Mesenchymal stem cell (in vitro differentiated cells and primary cell): ENCODE measurements at regions not wholly inside any gene's neighbourhood (a gene's known extent, or its start where the extent isn't known, plus 50 kb on each side); places are given as distances from the start of the nearest gene placed in this dataset.

ENCODE experiments used
- DNase-seq: peaks from one replicate; pipeline ENCODE4 v3.0.0-alpha.2; 2013
- H2AFZ ChIP-seq: one replicate; pipeline ENCODE4 v1.6.1; 2013; ENCODE audit warnings: low read depth, mild to moderate bottlenecking, control low read depth, inconsistent platforms, low read length, moderate library complexity
- H2AK5ac ChIP-seq: 2 replicates; pipeline ENCODE4 v1.6.1; 2013; ENCODE audit warnings: low read length, moderate library complexity, mild to moderate bottlenecking, inconsistent platforms; ENCODE audit not compliant: severe bottlenecking
- H2BK120ac ChIP-seq: one replicate; pipeline ENCODE4 v1.6.1; 2013; ENCODE audit warnings: low read depth, mild to moderate bottlenecking, inconsistent platforms, low read length, moderate library complexity
- H2BK12ac ChIP-seq, 2 experiments: one replicate each; pipeline ENCODE4 v1.6.1; 2013; ENCODE audit warnings: inconsistent platforms in 2 of 2, low read length in 2 of 2, mild to moderate bottlenecking in 2 of 2, moderate library complexity in 2 of 2, control low read depth in 1 of 2
- H2BK15ac ChIP-seq: one replicate; pipeline ENCODE4 v1.6.1; 2013; ENCODE audit warnings: mild to moderate bottlenecking, low read depth, inconsistent platforms; ENCODE audit not compliant: poor library complexity, severe bottlenecking
- H2BK5ac ChIP-seq: 2 replicates; pipeline ENCODE4 v1.6.1; 2013; ENCODE audit warnings: low read depth, mild to moderate bottlenecking, low read length, control low read depth, inconsistent platforms; ENCODE audit not compliant: poor library complexity, severe bottlenecking
- H3K14ac ChIP-seq, 2 experiments: one replicate each; pipeline ENCODE4 v1.6.1; 2013; ENCODE audit warnings: inconsistent platforms in 2 of 2, low read length in 2 of 2, control low read depth in 1 of 2, mild to moderate bottlenecking in 1 of 2, moderate library complexity in 1 of 2
- H3K18ac ChIP-seq, 2 experiments: one replicate each; pipeline ENCODE4 v1.6.1; 2013; ENCODE audit warnings: inconsistent platforms in 2 of 2, low read length in 2 of 2, control low read depth in 1 of 2, low read depth in 1 of 2, mild to moderate bottlenecking in 1 of 2
- H3K23ac ChIP-seq, 2 experiments: one replicate each; pipeline ENCODE4 v1.6.1; 2013; ENCODE audit warnings: inconsistent platforms in 2 of 2, low read length in 2 of 2, mild to moderate bottlenecking in 2 of 2, moderate library complexity in 2 of 2, control low read depth in 1 of 2
- H3K27ac ChIP-seq: 2 replicates; pipeline ENCODE4 v1.5.1; 2013; ENCODE audit warnings: mild to moderate bottlenecking, moderate library complexity, low read length, control low read depth, inconsistent platforms; ENCODE audit not compliant: poor library complexity, severe bottlenecking
- H3K27me3 ChIP-seq, 2 experiments: 2 replicates each; pipeline versions ENCODE4 v1.6.1 to v1.7.0; 2013; ENCODE audit warnings: low read length in 2 of 2, mild to moderate bottlenecking in 2 of 2, moderate library complexity in 2 of 2, control low read depth in 1 of 2, inconsistent platforms in 1 of 2; ENCODE audit not compliant: control insufficient read depth in 1 of 2, insufficient read depth in 1 of 2
- H3K36me3 ChIP-seq, 2 experiments: 2 replicates each; pipeline versions ENCODE4 v1.6.1 to v1.7.0; 2013; ENCODE audit warnings: low read length in 2 of 2, control low read depth in 1 of 2, inconsistent platforms in 1 of 2, low read depth in 1 of 2, mild to moderate bottlenecking in 1 of 2; ENCODE audit not compliant: insufficient read depth in 2 of 2, control insufficient read depth in 1 of 2
- H3K4ac ChIP-seq, 2 experiments: one replicate each; pipeline ENCODE4 v1.6.1; 2013; ENCODE audit warnings: inconsistent platforms in 2 of 2, low read length in 2 of 2, mild to moderate bottlenecking in 2 of 2, moderate library complexity in 2 of 2, control low read depth in 1 of 2, low read depth in 1 of 2
- H3K4me1 ChIP-seq: 2 replicates; pipeline ENCODE4 v1.6.1; 2013; ENCODE audit warnings: low read depth, low read length, control low read depth; ENCODE audit not compliant: control insufficient read depth, insufficient read depth
- H3K4me2 ChIP-seq: 2 replicates; pipeline ENCODE4 v1.6.1; 2013; ENCODE audit warnings: low read length, mild to moderate bottlenecking, inconsistent platforms; ENCODE audit not compliant: poor library complexity, severe bottlenecking
- H3K4me3 ChIP-seq, 2 experiments: 2 replicates each; pipeline versions ENCODE4 v1.5.1 to v1.7.0; 2013; ENCODE audit warnings: low read length in 2 of 2, mild to moderate bottlenecking in 2 of 2, control low read depth in 1 of 2, low read depth in 1 of 2; ENCODE audit not compliant: insufficient read depth in 1 of 2
- H3K79me1 ChIP-seq: replicated peaks from 2 replicates; pipeline ENCODE4 v1.6.1; 2013; ENCODE audit warnings: mild to moderate bottlenecking, control low read depth, low read length, inconsistent platforms; ENCODE audit not compliant: poor library complexity, severe bottlenecking
- H3K9ac ChIP-seq: 2 replicates; pipeline ENCODE4 v1.7.0; 2013; ENCODE audit warnings: mild to moderate bottlenecking, low read length, moderate library complexity
- H3K9me3 ChIP-seq: 2 replicates; pipeline ENCODE4 v1.7.0; 2013; ENCODE audit warnings: mild to moderate bottlenecking, low read length; ENCODE audit not compliant: control insufficient read depth
- H4K8ac ChIP-seq: one replicate; pipeline ENCODE4 v1.6.1; 2013; ENCODE audit warnings: inconsistent platforms, mild to moderate bottlenecking, low read length, moderate library complexity
- H4K91ac ChIP-seq: one replicate; pipeline ENCODE4 v1.6.1; 2013; ENCODE audit warnings: mild to moderate bottlenecking, low read length, inconsistent platforms
- WGBS: methylation state at CpG from one replicate; pipeline ENCODE4 v1.1.7; 2013; ENCODE audit warnings: mixed read lengths; 5-methylcytosine and 5-hydroxymethylcytosine counted together

DNA sequence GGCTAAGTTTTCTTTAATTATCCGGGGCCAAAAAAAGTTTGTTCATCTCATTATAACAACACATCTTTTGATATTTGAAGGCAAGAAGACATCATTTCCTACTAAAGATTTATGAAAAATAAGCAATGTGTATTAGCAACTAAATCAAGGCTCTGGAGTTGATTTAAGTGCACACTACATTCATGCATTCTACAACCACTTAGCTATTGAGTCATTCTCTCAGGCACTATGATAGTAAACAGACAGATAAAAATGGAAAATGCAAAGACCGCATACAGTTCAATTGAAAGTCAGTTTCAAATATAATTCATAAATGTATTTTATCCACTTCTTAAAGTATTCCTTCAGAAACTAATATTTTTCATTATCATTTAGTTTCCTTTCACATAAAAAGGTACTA, 1395.2 kb downstream of the PCDH9 start:
- H4K91ac ChIP-seq = no peak overlapping the region
- no peak overlapping the region for H3K14ac ChIP-seq
- no peak overlapping the region for H2AFZ ChIP-seq
- H2BK120ac ChIP-seq = no peak overlapping the region
- H4K8ac ChIP-seq = no peak overlapping the region
- H3K23ac ChIP-seq = no peak overlapping the region
- no peak overlapping the region for H2BK15ac ChIP-seq
- H3K4me2 ChIP-seq = no peak overlapping the region
- WGBS = no CpG with 5 or more reads among the region's 2 CpGs
- no peaks in the 10 kb centered on the region for H3K9me3 ChIP-seq
- H3K4me3 ChIP-seq = no peak overlapping the region
- H2AK5ac ChIP-seq = no peak overlapping the region
- no peaks in the 10 kb centered on the region for H3K79me1 ChIP-seq
- no peaks in the 10 kb centered on the region for H3K27me3 ChIP-seq
- H3K4me1 ChIP-seq = no peaks in the 10 kb centered on the region
- H3K36me3 ChIP-seq = no peaks in the 10 kb centered on the region
- H3K4ac ChIP-seq = no peak overlapping the region
- no peak overlapping the region for H3K18ac ChIP-seq
- no peak overlapping the region for H2BK12ac ChIP-seq
- H3K27ac ChIP-seq = no peak overlapping the region
- peak; percentile 22 for DNase-seq
- H3K9ac ChIP-seq = no peak overlapping the region
- no peak overlapping the region for H2BK5ac ChIP-seq

DNA sequence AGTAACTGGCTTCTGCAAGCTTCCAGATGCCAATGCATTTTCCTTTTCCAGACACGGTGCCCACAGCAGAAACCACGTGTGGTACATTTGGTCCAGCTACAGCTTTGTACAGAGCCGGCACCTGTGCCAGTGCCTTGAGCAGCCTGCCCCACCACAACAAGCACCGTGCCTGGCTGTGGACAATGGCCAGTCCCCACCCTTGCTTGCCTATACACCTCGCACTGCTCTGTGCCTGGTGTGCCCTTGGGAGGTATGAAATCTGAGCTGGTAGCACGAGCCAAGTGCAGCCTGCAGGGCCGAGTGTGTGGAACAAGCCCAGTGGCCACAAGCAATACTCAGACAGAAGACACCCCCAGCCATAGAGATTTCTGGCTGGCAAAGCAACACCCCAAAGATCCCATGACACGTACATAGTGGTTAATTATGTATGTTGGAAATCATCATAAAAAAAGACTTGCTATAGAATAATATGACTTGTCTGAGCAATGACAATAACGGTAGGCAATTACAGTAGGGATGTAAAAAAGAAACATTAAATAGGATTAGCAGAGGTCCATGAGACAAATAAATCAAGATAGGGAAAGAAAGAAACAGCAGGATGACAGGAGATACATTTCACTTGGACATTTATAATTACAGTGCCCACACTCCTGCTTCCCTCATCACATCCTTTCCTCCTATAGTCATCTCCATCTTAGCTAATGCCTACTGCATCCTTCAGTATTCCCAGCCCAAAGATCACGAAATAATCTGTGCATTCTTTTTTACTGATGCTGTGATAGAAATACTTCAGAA, 1399.5 kb downstream of the PCDH9 start:
- H4K8ac ChIP-seq = no peak overlapping the region
- 97% methylated on average over 10 of the region's 10 CpGs for WGBS
- H3K23ac ChIP-seq = no peak overlapping the region

DNA sequence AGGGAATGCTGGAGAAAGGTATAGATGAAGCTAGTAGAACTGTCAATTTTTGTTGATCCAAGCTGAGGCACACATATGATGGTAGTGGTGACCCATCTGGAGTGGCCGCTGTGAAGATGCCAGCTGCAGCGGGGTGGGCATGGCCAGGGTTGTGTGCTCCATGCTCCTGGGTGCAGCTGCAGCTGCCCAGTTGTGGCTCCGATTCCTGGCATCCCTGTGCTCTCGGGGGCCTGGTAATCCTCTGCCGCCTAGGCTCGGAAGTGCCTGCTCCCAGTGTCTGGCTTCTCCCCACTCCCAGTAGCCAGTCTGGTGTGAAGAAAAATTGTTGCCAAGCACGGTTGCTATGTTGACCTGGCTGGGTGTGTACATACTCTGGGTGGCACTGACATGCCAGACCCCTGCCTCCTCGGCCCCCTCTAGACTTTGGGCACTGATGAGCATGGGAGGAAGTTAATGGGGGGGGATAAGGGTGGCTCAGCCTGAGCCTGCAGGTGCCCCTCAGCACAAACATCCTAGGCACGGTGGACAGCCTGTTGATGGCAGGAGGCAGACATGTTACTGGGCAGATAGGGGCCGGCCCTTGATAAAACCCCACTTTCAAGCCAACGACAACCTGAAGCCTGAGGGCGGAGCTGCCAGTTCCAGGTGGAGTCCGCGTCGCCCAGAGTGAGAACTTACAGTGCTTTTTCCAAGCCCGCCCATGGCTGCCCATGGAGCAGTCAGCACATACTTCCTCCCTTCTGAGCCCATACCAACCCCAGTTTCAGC, 1400.7 kb downstream of the PCDH9 start:
- Histone ChIP-seq H3K36me3 (no peaks in the 10 kb centered on the region), H3K23ac (no peak overlapping the region), H3K18ac (no peak overlapping the region), H3K27ac (no peak overlapping the region), H3K9me3 (no peaks in the 10 kb centered on the region), H2BK5ac (no peak overlapping the region), H2AK5ac (no peak overlapping the region), H3K14ac (peak overlapping the region in 1 of 2 experiments; percentile 48), H3K4me1 (no peaks in the 10 kb centered on the region), H4K8ac (peak overlapping the region; percentile 17), H2AFZ (no peak overlapping the region), H2BK12ac (no peak overlapping the region), H3K79me1 (no peaks in the 10 kb centered on the region), H4K91ac (no peak overlapping the region), H3K4me2 (no peak overlapping the region), H2BK15ac (no peak overlapping the region), H3K27me3 (no peaks in the 10 kb centered on the region), H3K4me3 (no peak overlapping the region), H3K9ac (no peak overlapping the region), H2BK120ac (no peak overlapping the region), H3K4ac (no peak overlapping the region)
- DNase-seq = no peak
- 97% methylated on average over 16 of the region's 16 CpGs for WGBS

More for the DNA sequence above, 1399.5 kb downstream of the PCDH9 start:
- no peak overlapping the region for H3K4ac ChIP-seq
- no peak overlapping the region for H3K4me3 ChIP-seq
- no peak overlapping the region for H2AK5ac ChIP-seq
- no peak overlapping the region for H4K91ac ChIP-seq
- no peak overlapping the region for H3K9ac ChIP-seq
- no peaks in the 10 kb centered on the region for H3K79me1 ChIP-seq
- no peak overlapping the region for H2BK120ac ChIP-seq
- no peaks in the 10 kb centered on the region for H3K4me1 ChIP-seq
- no peaks in the 10 kb centered on the region for H3K27me3 ChIP-seq
- H2BK15ac ChIP-seq = no peak overlapping the region
- H3K9me3 ChIP-seq = no peaks in the 10 kb centered on the region
- H3K14ac ChIP-seq = no peak overlapping the region
- no peak for DNase-seq
- no peak overlapping the region for H3K4me2 ChIP-seq
- no peak overlapping the region for H3K27ac ChIP-seq
- H3K36me3 ChIP-seq = no peaks in the 10 kb centered on the region
- H2BK5ac ChIP-seq = no peak overlapping the region
- no peak overlapping the region for H2AFZ ChIP-seq
- no peak overlapping the region for H2BK12ac ChIP-seq
- H3K18ac ChIP-seq = no peak overlapping the region

DNA sequence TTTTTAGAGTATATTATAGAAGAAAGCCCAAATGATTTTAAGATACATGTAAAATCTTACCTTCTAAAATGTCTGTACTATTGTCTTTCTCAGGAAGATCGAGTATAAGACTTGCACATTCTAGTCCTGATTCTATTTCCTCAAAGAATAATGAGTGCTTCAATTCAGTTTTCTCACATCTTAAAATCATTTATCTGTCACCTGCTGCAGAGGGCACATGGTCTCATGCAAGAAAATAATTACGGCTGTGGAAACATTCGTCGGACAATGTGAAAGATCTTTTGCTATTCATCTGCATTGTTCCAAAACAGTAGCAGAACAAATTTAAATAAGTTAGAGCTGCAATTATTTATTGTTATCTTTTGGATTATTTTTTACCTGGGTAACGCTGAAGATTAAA, 1403.5 kb downstream of the PCDH9 start:
- H4K8ac ChIP-seq = no peak overlapping the region
- no peaks in the 10 kb centered on the region for H3K36me3 ChIP-seq
- H3K9ac ChIP-seq = no peak overlapping the region
- H3K4me2 ChIP-seq = no peak overlapping the region
- H4K91ac ChIP-seq = no peak overlapping the region
- H2AK5ac ChIP-seq = no peak overlapping the region
- no peaks in the 10 kb centered on the region for H3K4me1 ChIP-seq
- no peak overlapping the region for H3K4me3 ChIP-seq
- no peak overlapping the region for H3K27ac ChIP-seq
- DNase-seq = no peak
- H3K23ac ChIP-seq = no peak overlapping the region
- H2BK5ac ChIP-seq = no peak overlapping the region
- H3K14ac ChIP-seq = no peak overlapping the region
- H3K27me3 ChIP-seq = no peaks in the 10 kb centered on the region
- no peak overlapping the region for H2BK15ac ChIP-seq
- no peak overlapping the region for H2BK120ac ChIP-seq
- H3K79me1 ChIP-seq = no peaks in the 10 kb centered on the region
- no peaks in the 10 kb centered on the region for H3K9me3 ChIP-seq
- H3K4ac ChIP-seq = no peak overlapping the region
- WGBS = 97% methylated on average over 4 of the region's 5 CpGs
- H3K18ac ChIP-seq = no peak overlapping the region
- H2AFZ ChIP-seq = no peak overlapping the region
- H2BK12ac ChIP-seq = no peak overlapping the region
